HG03108 (cell line): ENCODE measurements at regions not wholly inside any gene's neighbourhood (a gene's known extent, or its start where the extent isn't known, plus 50 kb on each side); places are given as distances from the start of the nearest gene placed in this dataset.
"Not testable (repeated sequence)": the region's sequence is repeated elsewhere in the genome, so short reads cannot be mapped to it uniquely, and the experiment has no call there.

ENCODE experiments used
- ATAC-seq: cut with Tn5 transposase; IDR thresholded peaks from one replicate; pipeline ENCODE4 v1.9.1; 2021; ENCODE audit warnings: moderate library complexity; ENCODE audit not compliant: unreplicated experiment

DNA sequence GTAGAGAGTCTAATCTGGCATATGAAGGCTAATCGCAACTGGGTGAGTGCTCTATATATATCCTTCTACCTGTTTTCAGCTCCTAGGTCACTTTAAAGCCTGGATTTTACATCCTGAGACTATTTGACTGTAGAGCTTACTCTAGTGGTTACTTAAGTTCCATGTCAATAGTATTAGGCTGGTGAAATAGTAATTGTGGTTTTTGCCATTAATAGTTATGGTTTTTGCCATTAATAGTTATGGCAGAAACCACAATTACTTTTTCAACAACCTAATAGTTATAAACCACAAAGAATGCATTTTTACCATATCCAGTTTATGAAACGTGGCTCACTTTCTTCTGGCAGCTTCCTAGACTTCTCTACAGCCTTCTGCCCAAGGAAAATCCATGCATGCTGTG is 263.1 kb upstream of the KIAA1217 start:
- ATAC-seq = no peak

DNA sequence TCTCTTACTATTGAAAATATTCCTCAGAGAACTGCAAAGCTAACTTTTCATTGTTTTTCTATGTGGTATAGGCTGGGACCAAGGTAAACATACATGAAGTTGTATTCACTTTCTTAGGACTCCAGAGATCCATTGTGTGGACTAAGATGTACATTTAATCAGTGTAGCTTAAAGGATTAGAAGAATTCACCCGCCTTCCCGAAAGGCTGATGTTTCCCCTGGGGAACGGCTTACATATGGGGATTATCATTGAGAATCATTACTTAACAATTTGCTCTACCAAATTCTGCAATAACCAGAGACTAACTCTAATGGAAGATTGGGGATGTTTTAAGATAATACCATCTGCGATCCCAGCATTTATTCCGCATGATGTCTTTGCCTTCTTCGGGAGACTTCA is 257.1 kb upstream of the KIAA1217 start:
- no peak for ATAC-seq

DNA sequence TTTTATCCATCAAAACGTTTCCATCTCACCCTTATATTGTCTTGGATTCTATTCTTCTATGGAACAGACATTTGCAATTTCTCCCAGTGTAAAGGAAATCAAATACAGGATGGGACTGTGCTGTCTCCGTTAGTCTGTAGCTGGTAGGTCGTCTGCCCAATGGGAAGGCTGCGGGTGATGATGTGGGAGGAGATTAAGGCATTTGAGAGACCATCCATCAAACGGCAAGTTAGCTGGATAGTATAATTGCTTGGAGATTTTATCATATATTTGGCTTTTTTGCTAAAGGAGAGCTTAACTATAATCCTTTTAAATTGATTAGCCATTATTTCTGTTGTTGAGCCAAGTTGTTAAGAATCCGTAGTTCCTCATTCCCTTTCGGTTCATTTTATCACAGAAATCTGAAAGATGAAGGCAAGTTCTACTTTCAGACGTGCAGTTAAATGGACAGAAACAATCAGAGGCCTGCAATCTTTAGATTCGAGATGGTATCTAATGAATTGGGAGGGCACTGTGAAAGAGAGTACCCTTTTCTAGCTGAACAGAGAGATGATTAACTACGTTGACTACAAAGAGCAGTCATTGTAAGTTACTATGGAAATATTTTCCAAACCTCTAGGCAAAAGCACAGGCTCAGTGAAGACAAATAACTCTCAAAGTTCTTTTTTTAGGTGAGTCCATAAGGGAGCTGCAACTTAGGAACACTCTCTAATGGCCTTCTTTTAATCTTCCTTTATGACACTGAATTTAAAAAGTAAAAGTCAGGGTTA is 253.3 kb upstream of the KIAA1217 start:
- ATAC-seq = no peak

DNA sequence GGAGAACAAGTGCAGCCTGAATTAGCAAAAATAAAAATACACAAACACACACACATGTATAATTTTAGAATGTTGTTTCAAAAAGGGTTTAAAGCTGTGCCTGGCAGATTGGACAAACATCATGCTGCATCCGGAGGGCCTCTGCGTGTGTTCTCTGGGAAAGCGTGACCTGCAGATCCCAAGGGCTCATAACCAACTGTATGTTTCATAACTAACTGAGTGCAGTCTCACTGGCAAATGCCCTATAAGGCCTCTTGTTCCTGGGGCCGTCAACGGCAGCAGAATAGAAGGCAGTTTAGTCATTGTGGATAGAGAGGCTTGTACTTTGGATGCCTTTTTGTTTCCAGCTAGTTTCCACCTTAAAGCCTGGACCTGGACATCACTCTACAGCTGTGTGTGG is 243.8 kb upstream of the KIAA1217 start:
- no peak for ATAC-seq

DNA sequence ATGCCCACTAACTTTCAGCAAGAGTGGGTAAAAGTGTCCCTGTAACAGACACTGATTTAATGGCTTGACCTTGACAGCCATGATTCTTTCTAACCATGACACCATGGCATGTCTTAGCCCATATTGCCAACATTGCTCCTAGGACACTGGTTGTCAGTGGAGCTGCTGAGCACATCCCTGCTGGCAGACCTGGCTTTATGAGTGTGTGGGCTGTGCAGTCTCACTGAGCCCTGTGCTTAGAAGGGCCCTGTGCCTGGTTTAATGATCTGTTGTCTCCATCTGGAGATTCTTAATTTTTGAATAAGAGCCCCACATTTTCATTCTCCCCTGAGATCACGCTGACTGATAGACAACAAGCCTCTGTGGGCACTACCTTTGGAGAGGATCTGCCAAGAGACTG is 243.1 kb upstream of the KIAA1217 start:
- no peak for ATAC-seq

DNA sequence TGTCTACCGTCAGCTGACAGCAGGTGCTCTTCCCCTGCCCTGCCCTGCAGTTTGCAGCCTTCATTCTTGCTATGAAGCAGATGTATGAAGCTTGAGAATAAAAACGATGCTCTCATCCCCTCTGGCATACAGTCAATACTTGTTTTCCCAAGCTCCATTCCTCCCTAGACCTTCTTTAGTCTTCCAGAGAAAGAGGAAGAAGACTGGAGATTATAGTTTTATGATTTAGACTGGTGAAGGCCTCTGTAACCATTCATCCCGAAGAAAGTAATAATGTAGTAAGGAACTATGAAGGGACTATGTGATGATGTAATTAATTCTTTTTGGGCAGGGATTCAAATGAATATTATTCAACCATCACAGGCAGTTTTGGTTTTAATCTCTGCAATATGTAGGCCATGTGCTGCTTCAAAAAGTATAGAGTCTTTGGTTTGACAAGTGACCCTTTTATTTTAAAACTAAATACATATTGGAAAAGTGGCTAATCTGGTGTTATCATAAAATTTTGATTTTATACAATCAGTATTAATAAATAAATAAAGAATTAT is 242.4 kb upstream of the KIAA1217 start:
- no peak for ATAC-seq

DNA sequence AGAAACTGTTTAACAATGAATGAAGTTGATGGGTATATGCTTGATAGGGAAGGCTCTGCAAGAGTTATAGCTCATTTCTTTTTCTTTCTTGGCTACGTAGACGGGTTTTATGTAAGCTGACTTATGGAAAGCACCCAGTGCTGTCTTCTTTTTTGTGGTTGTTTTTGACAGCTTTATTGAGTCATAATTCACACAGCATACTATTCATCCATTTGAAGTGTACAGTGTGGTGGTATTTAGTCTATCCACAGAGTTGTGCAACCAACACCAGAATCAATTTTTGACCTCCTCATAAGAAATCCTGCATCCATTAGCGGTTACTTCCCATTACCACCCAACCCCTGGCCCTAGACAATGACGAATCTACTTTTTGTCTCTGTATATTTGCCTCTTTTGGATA is 240.6 kb upstream of the KIAA1217 start:
- no peak for ATAC-seq

DNA sequence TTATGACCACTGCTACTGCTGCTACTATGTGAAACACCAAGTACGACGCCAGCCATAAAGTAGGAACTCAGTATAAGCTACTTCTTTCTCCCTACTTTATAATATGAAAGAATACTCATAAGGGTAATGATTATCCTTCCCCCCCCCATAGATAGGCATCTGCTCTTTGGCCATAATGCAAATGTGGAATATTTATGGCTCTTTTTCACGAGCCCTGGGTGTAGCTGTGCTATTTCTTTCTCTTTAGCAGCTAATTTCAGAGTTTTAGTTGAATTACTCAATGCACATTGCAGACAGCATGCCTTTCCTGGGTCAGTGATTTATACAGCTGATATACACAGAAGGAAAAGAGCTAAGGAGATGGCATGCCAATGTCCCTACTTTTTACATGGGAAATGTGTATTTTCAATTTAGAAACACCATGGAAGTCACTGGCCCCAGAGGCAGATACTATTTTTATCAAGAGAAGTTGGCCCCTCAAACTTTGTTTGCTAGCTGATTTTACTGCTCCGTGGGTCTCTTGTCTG is 234.1 kb upstream of the KIAA1217 start:
- ATAC-seq = no peak

DNA sequence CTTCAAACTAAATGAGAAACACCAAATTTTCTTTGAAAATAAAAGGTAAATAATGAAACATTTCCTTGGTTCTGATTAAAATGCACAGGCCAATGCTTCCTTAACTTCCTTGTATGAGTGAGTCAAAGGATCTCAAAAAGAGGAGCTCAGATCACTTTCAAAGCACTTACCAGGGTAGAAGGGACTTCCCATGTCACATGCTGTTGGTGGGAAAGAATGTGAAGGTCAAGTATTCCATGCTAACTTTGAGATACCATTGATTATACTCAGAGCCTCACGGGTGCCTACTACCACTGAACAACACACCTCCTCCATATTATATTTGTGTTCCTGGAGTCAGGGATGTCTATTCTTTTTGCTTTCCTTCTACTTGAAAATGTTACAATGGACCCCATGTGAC is 233.5 kb upstream of the KIAA1217 start:
- no peak for ATAC-seq

DNA sequence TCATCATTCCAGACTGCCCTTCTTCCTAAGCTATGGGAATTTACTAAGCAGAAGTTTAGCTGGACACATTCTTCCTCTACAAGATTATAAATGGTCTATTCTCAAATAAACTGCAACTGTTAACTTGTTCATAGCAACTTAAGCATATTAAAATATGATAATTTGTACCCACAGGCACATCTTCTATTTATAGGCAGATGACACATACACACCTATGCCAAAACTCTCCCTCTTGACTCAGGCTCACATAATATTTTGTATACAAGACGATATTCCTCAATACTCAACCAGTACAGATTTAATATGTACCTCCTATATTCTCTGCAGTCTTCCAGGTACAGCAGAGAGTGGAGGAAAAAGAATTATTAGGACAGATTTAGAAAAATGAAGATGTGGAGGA is 232.7 kb upstream of the KIAA1217 start:
- no peak for ATAC-seq

DNA sequence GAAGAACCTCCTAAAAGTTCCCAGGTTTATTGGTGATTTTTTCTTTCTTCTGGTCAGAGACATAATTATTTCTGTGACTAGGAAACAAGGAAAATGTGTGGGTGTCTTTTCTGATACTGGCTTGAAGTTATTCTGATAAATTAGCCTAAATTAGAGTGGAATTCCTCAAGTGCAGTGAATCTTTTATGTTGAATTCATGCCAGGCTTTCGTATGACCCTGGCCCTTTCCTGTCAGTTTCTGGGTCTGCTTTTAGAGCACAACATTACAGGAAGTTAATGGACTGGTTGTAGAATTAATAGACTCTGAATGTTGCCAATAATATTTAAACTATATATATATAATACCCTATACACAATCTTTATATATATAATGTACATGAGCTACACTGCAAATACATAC is 230.6 kb upstream of the KIAA1217 start:
- ATAC-seq = no peak

DNA sequence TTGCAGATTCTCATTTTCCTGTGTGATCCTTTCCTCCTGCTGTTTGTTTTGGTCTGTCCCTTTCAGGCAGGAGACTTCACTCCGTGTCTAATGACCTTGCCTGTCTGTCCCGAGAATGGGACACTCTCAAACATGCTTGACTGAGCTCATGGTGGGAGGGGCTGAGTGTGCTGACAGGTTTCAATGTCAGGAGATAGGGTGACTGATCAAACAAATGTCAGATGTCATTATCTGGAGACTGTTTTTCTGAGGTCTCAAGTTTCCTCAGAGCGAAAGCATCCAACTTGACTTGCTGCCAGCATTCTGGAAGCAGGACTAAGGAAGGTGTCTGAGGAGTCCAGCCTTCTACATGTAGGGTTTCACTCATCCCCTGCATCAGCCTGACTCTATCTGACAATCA is 228.8 kb upstream of the KIAA1217 start:
- ATAC-seq = no peak

DNA sequence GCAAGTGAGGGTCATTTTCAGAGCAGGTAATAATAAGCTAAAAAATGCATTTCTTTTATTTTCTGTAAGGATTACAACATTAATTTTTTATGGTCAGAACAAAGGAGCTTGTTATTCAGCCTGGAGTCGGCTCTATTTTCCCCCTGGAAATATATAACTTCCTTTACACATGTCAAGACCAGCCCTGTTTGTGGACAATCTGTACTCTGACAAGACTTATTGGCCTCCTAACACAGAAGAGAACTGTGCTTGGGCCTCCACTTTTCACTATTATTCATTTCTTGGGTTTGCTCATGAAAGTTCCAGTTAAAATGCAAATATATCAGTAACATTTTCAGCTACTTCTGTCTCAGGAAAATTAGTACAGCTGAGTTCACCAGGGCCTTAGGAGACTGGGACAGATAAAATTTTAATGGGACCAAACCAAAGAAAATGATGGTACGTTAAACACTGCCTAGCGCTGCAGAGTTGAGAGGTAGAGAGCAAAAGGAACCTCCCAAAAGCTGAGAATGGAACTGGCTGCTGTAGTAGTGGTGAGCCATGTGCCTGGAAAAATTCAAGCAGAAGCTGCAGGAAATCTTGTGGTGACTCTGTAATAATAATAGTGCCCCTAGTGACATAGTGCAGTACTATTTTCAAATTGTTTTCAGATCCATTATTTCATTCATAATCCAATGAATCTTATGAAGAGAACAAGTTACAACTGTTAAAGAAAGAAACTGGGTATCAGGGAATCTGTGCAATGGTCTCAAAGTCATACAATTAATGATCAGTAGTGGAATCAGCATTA is 227.2 kb upstream of the KIAA1217 start:
- no peak for ATAC-seq

DNA sequence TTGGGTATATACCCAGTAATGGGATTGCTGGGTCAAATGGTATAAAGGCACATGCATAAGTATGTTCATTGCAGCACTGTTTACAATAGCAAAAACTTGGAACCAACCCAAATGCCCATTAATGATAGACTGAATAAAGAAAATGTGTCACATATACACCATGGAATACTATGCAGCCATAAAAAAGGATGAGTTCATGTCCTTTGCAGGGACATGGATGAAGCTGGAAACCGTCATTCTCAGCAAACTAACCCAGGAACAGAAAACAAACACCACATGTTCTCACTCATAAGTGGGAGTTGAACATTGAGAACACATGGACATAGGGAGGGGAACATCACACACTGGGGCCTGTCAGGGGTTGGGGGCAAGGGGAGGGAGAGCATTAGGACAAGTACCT is 224.5 kb upstream of the KIAA1217 start:
- not testable (repeated sequence) for ATAC-seq

DNA sequence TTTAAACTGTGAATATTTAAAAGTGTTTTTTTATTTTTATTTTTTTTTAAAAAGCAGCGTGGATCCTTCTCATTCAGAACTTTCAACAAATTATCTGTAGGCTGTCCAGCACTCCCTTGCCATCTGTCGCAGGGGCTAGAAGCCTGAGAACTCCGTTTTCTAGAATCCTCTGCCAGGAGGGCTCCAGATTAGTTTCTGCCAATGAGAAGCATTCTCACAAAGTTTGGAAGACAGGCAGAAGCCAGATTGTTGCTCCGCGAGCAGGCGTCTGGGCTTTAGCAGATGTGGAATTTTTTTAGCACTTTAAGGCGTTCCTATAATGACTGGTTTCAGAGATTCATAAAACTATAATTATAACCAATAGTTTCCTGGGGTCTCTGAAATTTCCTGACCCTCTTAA is 220.9 kb upstream of the KIAA1217 start:
- no peak for ATAC-seq

DNA sequence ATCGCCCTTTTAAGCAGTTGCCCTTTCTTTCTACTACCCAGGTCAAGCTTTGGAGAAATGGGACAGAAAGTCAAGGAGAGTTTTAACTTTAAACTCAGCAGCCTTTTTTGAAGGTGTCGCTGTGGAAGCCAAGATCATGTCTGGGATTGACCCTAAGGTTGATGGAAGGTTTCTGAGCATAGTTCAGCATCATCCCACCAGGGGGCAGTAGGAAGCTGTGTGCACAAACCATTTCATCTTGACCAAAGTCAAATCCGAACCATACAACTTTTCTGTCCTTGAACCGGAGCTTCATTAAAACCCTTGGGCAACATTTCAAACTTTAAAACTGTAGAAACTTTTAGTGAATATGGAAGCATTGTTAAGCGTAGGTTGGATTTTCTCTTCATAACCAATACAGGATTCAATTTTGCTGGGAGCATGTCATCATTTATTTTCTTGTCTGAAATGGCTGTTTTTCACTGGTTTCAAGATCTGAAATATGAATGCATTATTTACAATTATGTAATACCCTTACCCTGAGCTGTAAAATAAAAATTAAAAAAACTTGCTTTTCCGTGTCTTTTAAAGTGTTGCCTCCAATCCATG is 214.4 kb upstream of the KIAA1217 start:
- no peak for ATAC-seq

DNA sequence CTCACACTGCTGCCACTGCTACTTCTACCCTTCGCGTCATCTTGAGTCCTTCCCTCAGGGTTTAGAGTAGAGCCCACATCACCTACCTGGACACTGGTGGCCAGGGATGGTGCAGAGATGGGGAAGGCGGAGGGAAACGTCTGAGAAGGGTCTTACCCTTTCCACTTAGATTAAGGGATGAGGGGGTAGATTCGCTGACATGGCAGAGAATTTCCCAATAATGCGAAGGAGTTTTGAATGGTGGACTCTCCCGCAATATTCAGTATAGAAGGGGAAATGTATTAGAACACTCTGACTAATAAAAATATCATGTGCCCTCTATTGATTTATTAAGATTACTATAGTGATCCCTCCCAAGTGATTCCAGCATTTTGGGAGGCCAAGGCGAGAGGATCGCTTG is 209.5 kb upstream of the KIAA1217 start:
- ATAC-seq = no peak

DNA sequence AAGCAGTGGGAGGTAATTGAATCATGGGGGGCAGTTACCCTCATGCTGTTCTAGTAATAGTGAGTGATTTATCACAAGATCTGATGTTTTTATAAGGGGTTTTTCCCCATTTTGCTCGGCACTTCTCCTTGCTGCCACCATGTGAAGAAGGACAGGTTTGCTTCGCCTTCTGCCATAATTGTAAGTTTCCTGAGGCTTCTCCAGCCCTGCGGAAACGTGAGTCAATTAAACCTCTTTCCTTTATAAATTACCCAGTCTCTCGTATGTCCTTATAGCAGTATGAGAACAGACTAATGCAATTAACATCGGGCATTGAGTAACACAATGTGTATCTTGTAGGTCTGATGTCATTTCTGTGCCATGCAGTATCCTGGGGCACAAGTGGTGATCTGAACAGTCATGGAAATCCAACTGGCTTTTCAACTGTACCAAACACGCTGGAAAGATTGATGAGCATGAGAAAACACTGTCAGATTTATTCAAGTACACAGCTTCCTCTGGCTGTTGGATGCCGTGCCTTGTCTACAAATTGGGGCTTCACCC is 208.6 kb upstream of the KIAA1217 start:
- ATAC-seq = no peak

DNA sequence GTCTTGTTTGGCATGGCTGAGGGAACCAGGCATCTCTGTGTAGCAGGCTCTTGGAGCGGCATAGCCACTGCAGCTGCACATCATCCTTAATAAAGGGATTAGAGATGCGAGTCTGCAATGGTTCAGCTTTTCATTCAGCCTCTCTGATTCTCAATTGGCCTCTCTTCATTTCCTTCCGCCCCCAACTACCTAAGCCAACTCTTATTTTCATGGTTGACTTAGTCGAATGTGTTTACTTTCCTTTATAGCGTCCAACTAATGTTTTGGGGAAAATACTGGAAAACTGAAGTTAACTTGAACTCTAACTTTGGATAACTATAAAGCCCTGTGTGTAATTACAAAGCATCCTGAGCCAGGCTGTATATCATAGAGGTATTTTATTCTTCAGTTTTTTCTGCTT is 202.2 kb upstream of the KIAA1217 start:
- no peak for ATAC-seq

DNA sequence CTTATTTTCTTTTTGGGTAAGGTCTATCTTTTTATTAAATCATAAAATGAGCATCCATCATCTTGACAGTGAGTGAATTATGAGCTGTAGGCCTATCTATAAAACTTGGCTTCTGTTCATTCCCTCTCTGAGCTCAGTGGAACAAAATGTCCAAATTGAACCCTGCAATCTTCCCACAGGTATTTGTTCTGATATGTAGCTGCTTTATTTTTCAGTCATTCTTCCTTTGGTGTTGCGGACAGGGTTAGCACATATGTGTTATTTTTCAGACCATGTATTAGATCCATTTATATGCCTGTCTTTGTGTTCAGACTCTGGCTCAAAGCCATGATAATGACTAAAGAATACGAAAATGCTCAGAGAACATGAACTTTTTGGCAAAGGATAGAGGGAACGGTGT is 201.6 kb upstream of the KIAA1217 start:
- no peak for ATAC-seq
